HFF-Myc (cell line): ENCODE measurements at regions not wholly inside any gene's neighbourhood (a gene's known extent, or its start where the extent isn't known, plus 50 kb on each side); places are given as distances from the start of the nearest gene placed in this dataset.
A peak's percentile ranks its signal among the peaks of the same experiment; 100 is the strongest.
"Not testable (repeated sequence)": the region's sequence is repeated elsewhere in the genome, so short reads cannot be mapped to it uniquely, and the experiment has no call there.

Experiments
- DNase-seq: peaks from one replicate; pipeline ENCODE4 v3.0.0-alpha.2; 2011; ENCODE audit warnings: low read depth; ENCODE audit errors: extremely low read depth
- H3K4me3 ChIP-seq: replicated peaks from 2 replicates; pipeline ENCODE4 v1.5.1; 2011; ENCODE audit warnings: low read depth, mild to moderate bottlenecking, control low read depth, low read length
- CTCF ChIP-seq: IDR thresholded peaks from 2 replicates; pipeline ENCODE4 v1.5.1; 2012; ENCODE audit warnings: mild to moderate bottlenecking, low read depth, low read length, control low read depth; ENCODE audit errors: missing control alignments

GRCh38 chr2:7169593-7169992 is 252.4 kb downstream of the RNF144A start:
- H3K4me3 ChIP-seq, result no peak overlapping the region
- DNase-seq, result no peak
- TF ChIP-seq CTCF, result no peak

- H3K4me3 ChIP-seq, DNase-seq: not testable (repeated sequence)
These were observed 261.8 kb downstream of the RNF144A start for GRCh38 chr2:7178996-7179395.

- no peak overlapping the region for H3K4me3 ChIP-seq
- no peak for DNase-seq
- TF ChIP-seq CTCF, result no peak
These were observed 263.6 kb downstream of the RNF144A start for GRCh38 chr2:7180638-7181370.

GRCh38 chr2:7182525-7182924 is 265.3 kb downstream of the RNF144A start:
- TF ChIP-seq CTCF, result no peak
- no peak for DNase-seq
- H3K4me3 ChIP-seq, result no peak overlapping the region

GRCh38 chr2:7189106-7189505 is 271.9 kb downstream of the RNF144A start:
- no peak for TF ChIP-seq CTCF
- H3K4me3 ChIP-seq, result no peak overlapping the region
- DNase-seq, result no peak

- DNase-seq, result no peak
- TF ChIP-seq CTCF, result no peak
- no peak overlapping the region for H3K4me3 ChIP-seq
These were observed 273.5 kb downstream of the RNF144A start for GRCh38 chr2:7190587-7191324.

GRCh38 chr2:7191932-7192331 is 274.7 kb downstream of the RNF144A start:
- TF ChIP-seq CTCF, result no peak
- DNase-seq, result peak; percentile 93
- H3K4me3 ChIP-seq, result no peak overlapping the region
